Osteoblast (primary cell): ENCODE measurements at regions not wholly inside any gene's neighbourhood (a gene's known extent, or its start where the extent isn't known, plus 50 kb on each side); places are given as distances from the start of the nearest gene placed in this dataset.

Source experiments
- DNase-seq: peaks from one replicate; pipeline ENCODE4 v3.0.0; 2011; ENCODE audit warnings: low spot score, mixed read lengths; ENCODE audit not compliant: insufficient read length; ENCODE audit errors: missing footprints
- H2AFZ ChIP-seq: 2 replicates; pipeline ENCODE4 v1.6.0; 2011; ENCODE audit warnings: mild to moderate bottlenecking, low read length
- H3K27ac ChIP-seq: 2 replicates; pipeline ENCODE4 v1.5.1; 2011; ENCODE audit warnings: mild to moderate bottlenecking, low read depth, low read length, moderate library complexity
- H3K27me3 ChIP-seq: 2 replicates; pipeline ENCODE4 v1.6.0; 2012; ENCODE audit warnings: mild to moderate bottlenecking, control low read depth, inconsistent platforms, low read length, moderate library complexity; ENCODE audit not compliant: insufficient read depth
- H3K36me3 ChIP-seq: 2 replicates; pipeline ENCODE4 v1.5.1; 2011; ENCODE audit warnings: mild to moderate bottlenecking, low read length, control low read depth, moderate library complexity; ENCODE audit not compliant: insufficient read depth
- H3K4me1 ChIP-seq: 2 replicates; pipeline ENCODE4 v1.5.1; 2011; ENCODE audit warnings: mild to moderate bottlenecking, low read length, control low read depth, moderate library complexity; ENCODE audit not compliant: insufficient read depth
- H3K4me2 ChIP-seq: 2 replicates; pipeline ENCODE4 v1.6.0; 2011; ENCODE audit warnings: mild to moderate bottlenecking, low read length; ENCODE audit not compliant: insufficient read depth
- H3K4me3 ChIP-seq: fragments of 200-600 bp; sonication (generic); 3 replicates; pipeline ENCODE4 v1.5.1; 2012; ENCODE audit warnings: mild to moderate bottlenecking, low read length, inconsistent platforms; ENCODE audit not compliant: insufficient read depth
- H3K79me2 ChIP-seq: 2 replicates; pipeline ENCODE4 v1.6.0; 2012; ENCODE audit warnings: mild to moderate bottlenecking, low read length, control low read depth, inconsistent platforms; ENCODE audit not compliant: insufficient read depth
- H3K9me3 ChIP-seq: 2 replicates; pipeline ENCODE4 v1.5.1; 2011; ENCODE audit warnings: low read depth, low read length, control low read depth
- H4K20me1 ChIP-seq: 2 replicates; pipeline ENCODE4 v1.6.0; 2012; ENCODE audit warnings: mild to moderate bottlenecking, low read length, control low read depth; ENCODE audit not compliant: insufficient read depth
- TF ChIP-seq, protein P1 (sequence below): IDR thresholded peaks from 2 replicates; pipeline ENCODE4 v1.5.1; 2011; ENCODE audit warnings: mild to moderate bottlenecking, low read depth, low read length, moderate library complexity; ENCODE audit errors: extremely low read depth

DNA sequence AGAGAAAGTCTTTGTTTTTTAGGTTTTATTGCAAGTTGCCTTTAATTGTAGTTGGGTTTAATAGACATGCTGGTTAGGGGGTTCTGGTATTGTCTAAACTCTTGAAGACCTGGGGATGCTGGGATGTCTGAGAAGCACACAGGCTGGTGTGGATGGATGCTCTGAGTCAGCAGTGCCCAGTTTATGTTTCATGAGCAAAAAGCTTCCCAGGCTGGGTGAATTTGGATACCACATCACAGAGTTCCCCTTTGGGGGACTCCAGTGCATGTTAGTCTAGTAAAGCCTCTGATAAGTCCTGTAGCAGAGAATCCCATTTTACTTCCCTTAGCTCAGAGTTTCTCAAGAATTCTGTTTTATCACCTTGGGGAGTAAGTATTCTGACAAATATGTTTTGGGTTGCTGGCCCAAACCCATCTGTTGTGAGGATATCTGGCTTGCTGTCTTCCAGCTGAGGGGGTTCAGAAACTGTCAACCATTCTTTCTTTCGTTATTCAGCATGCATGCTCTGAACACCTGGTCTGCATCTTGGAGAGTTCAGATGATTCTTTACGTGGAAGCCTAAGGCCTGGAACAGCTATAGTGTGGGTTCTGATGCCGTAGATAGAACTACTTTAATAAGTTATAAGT lies 509.1 kb downstream of the VRK1 start:
- H3K36me3 ChIP-seq, result no peaks in the 10 kb centered on the region
- no peak overlapping the region for H3K4me3 ChIP-seq
- no peaks in the 10 kb centered on the region for H3K4me1 ChIP-seq
- H3K4me2 ChIP-seq, result no peak overlapping the region
- H3K27me3 ChIP-seq, result no peaks in the 10 kb centered on the region
- no peaks in the 10 kb centered on the region for H4K20me1 ChIP-seq
- no peak overlapping the region for H2AFZ ChIP-seq
- TF ChIP-seq, protein P1, sequence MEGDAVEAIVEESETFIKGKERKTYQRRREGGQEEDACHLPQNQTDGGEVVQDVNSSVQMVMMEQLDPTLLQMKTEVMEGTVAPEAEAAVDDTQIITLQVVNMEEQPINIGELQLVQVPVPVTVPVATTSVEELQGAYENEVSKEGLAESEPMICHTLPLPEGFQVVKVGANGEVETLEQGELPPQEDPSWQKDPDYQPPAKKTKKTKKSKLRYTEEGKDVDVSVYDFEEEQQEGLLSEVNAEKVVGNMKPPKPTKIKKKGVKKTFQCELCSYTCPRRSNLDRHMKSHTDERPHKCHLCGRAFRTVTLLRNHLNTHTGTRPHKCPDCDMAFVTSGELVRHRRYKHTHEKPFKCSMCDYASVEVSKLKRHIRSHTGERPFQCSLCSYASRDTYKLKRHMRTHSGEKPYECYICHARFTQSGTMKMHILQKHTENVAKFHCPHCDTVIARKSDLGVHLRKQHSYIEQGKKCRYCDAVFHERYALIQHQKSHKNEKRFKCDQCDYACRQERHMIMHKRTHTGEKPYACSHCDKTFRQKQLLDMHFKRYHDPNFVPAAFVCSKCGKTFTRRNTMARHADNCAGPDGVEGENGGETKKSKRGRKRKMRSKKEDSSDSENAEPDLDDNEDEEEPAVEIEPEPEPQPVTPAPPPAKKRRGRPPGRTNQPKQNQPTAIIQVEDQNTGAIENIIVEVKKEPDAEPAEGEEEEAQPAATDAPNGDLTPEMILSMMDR, result no peak
- H3K9me3 ChIP-seq, result no peaks in the 10 kb centered on the region
- H3K27ac ChIP-seq, result no peak overlapping the region
- H3K79me2 ChIP-seq, result no peaks in the 10 kb centered on the region
- DNase-seq, result no peak

DNA sequence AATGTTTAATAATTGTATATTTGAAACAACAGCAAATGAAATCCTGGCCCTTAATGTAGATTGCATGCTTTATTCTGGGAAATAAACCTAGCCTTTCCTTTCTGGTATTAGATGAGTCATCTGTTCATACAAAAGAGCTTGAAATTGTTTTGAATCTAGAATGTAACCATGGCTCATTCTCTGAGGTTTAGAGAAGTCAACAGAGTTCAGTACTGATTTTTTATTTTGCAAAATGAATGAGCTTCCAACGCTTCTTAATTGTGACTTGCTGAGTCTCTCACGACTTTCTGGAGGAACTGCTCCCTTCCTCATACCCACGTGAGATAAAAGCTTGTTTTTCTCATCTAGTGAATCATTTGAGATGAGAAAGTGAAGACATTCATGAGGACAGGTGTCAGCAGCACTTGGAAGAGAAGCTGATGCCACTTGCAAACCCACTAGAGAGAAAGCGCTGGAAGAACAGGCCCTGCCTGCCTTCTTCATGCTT lies 509.6 kb downstream of the VRK1 start:
- H3K36me3 ChIP-seq, result no peaks in the 10 kb centered on the region
- H3K79me2 ChIP-seq, result no peaks in the 10 kb centered on the region
- no peaks in the 10 kb centered on the region for H3K27me3 ChIP-seq
- H4K20me1 ChIP-seq, result no peaks in the 10 kb centered on the region
- no peaks in the 10 kb centered on the region for H3K4me1 ChIP-seq
- TF ChIP-seq, protein P1, result no peak
- no peak for DNase-seq
- H3K9me3 ChIP-seq, result no peaks in the 10 kb centered on the region
- H3K4me2 ChIP-seq, result no peak overlapping the region
- H3K4me3 ChIP-seq, result no peak overlapping the region
- H3K27ac ChIP-seq, result no peak overlapping the region
- no peak overlapping the region for H2AFZ ChIP-seq

DNA sequence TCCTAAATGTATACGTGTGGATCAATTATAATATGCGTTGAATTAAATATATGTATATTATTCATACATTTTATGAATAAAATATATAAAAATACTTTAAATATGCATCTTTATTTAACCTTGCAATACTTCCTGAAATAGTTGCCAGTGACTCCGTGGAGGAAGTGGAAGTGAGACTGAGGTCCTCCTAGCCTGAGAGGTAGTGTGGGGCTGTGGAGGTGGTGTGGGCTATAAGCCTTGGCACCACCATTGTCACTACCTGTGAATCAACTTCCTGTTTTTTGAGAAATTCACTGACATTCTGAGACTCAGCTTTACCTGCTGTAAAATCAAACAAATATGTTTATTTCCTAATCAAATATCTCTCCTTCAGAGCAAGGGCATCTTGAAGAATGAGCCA lies 514.2 kb downstream of the VRK1 start:
- no peaks in the 10 kb centered on the region for H3K4me1 ChIP-seq
- H3K27me3 ChIP-seq, result no peaks in the 10 kb centered on the region
- H3K36me3 ChIP-seq, result no peaks in the 10 kb centered on the region
- no peak overlapping the region for H3K27ac ChIP-seq
- no peak for DNase-seq
- H3K79me2 ChIP-seq, result no peaks in the 10 kb centered on the region
- no peak overlapping the region for H3K4me3 ChIP-seq
- H3K9me3 ChIP-seq, result no peaks in the 10 kb centered on the region
- H4K20me1 ChIP-seq, result no peaks in the 10 kb centered on the region
- no peak overlapping the region for H3K4me2 ChIP-seq
- no peak overlapping the region for H2AFZ ChIP-seq
- TF ChIP-seq, protein P1, result no peak

DNA sequence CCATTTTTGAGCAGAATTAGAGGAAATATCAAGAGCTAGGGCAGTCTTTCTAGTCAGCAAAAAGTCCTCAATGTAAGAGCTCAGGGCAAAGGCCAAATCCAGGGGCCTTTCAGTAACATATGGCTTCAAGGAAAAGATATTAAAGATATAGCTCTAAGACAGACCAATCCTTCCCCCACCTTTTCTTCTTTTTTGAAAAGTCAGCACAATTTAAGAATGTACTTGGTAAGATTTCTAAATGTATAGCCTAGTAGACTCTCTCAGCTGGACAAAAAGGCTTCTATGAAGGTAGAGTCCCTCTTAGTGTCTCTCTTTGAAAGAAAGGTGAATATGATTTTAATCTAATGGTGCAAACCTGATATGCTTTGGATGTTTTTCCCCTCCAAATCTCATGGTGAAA lies 515.7 kb downstream of the VRK1 start:
- no peak overlapping the region for H3K27ac ChIP-seq
- no peak overlapping the region for H3K4me2 ChIP-seq
- H3K36me3 ChIP-seq, result no peaks in the 10 kb centered on the region
- no peak for DNase-seq
- no peak overlapping the region for H2AFZ ChIP-seq
- no peaks in the 10 kb centered on the region for H3K9me3 ChIP-seq
- no peaks in the 10 kb centered on the region for H4K20me1 ChIP-seq
- H3K4me1 ChIP-seq, result no peaks in the 10 kb centered on the region
- H3K4me3 ChIP-seq, result no peak overlapping the region
- TF ChIP-seq, protein P1, result no peak
- H3K27me3 ChIP-seq, result no peaks in the 10 kb centered on the region
- H3K79me2 ChIP-seq, result no peaks in the 10 kb centered on the region
